SU-DHL-6 (cell line): ENCODE measurements at regions not wholly inside any gene's neighbourhood (a gene's known extent, or its start where the extent isn't known, plus 50 kb on each side); places are given as distances from the start of the nearest gene placed in this dataset.

Experiments
- H2AFZ ChIP-seq: fragments of 200-600 bp; sonication (generic); 2 replicates; pipeline ENCODE4 v1.6.1; 2014; ENCODE audit warnings: low read depth, mild to moderate bottlenecking, moderate library complexity, mixed read lengths, antibody characterized with exemption, low read length; ENCODE audit not compliant: severe bottlenecking
- H3F3A ChIP-seq: fragments of 200-600 bp; shearing (Covaris generic); 2 replicates; pipeline ENCODE4 v1.6.0; 2016; ENCODE audit warnings: antibody characterized with exemption, mild to moderate bottlenecking; ENCODE audit not compliant: insufficient read depth
- H3K27ac ChIP-seq: fragments of 200-600 bp; sonication (generic); 2 replicates; pipeline ENCODE4 v1.5.1; 2016; ENCODE audit warnings: low read depth, mild to moderate bottlenecking, low read length, moderate library complexity, mixed read lengths
- H3K27me3 ChIP-seq: fragments of 200-600 bp; sonication (generic), shearing (Covaris generic); 2 replicates; pipeline ENCODE4 v1.6.0; 2014; ENCODE audit warnings: mild to moderate bottlenecking, low read length
- H3K36me3 ChIP-seq: fragments of 200-600 bp; sonication (generic); 2 replicates; pipeline ENCODE4 v1.6.1; 2014; ENCODE audit warnings: mild to moderate bottlenecking, low read length, mixed read lengths
- H3K4me2 ChIP-seq: fragments of 300-600, 200-600 bp; shearing (Covaris generic), sonication (generic); 2 replicates; pipeline ENCODE4 v1.6.0; 2014; ENCODE audit warnings: low read length, low read depth, mild to moderate bottlenecking; ENCODE audit not compliant: poor library complexity, severe bottlenecking
- H3K4me3 ChIP-seq: fragments of 200-600 bp; sonication (generic); 2 replicates; pipeline ENCODE4 v1.5.1; 2014; ENCODE audit warnings: antibody characterized with exemption, low read length, mild to moderate bottlenecking, mixed read lengths; ENCODE audit not compliant: insufficient read depth, poor library complexity, severe bottlenecking
- H3K79me2 ChIP-seq: fragments of 200-600 bp; sonication (generic); 2 replicates; pipeline ENCODE4 v1.6.1; 2014; ENCODE audit warnings: mild to moderate bottlenecking, low read length, moderate library complexity; ENCODE audit not compliant: insufficient read depth
- H3K9ac ChIP-seq: fragments of 200-600 bp; sonication (generic); 2 replicates; pipeline ENCODE4 v1.7.0; 2014; ENCODE audit warnings: mild to moderate bottlenecking, low read length
- H3K9me2 ChIP-seq: fragments of 200-600 bp; sonication (generic); replicated peaks from 2 replicates; pipeline ENCODE4 v1.6.1; 2014; ENCODE audit warnings: low read length; ENCODE audit not compliant: insufficient read depth
- H3K9me3 ChIP-seq: fragments of 200-600 bp; sonication (generic); 2 replicates; pipeline ENCODE4 v1.6.1; 2014; ENCODE audit warnings: low read length, mixed read lengths; ENCODE audit not compliant: insufficient read depth
- H4K20me1 ChIP-seq: fragments of 200-600 bp; sonication (generic); 2 replicates; pipeline ENCODE4 v1.6.1; 2014; ENCODE audit warnings: low read depth, mild to moderate bottlenecking, antibody characterized with exemption, low read length, moderate library complexity, mixed read lengths
- CTCF ChIP-seq: fragments of 200-600 bp; sonication (generic); IDR thresholded peaks from one replicate; pipeline ENCODE4 v1.5.1; 2017; ENCODE audit warnings: antibody characterized with exemption, mild to moderate bottlenecking, low read length, moderate library complexity; ENCODE audit not compliant: insufficient read depth, poor library complexity, severe bottlenecking
- EZH2phosphoT487 ChIP-seq: fragments of 200-600 bp; sonication (generic), shearing (Covaris generic); conservative IDR thresholded peaks from 2 replicates; pipeline ENCODE4 v1.6.1; 2018; ENCODE audit warnings: mild to moderate bottlenecking, antibody characterized with exemption, low read length, moderate library complexity, mixed read lengths

GRCh38 chr2:236968880-236969534 lies 116.7 kb upstream of the COPS8 start:
- Histone ChIP-seq H3K79me2 (no peaks in the 10 kb centered on the region), H3K27me3 (no peaks in the 10 kb centered on the region), H2AFZ (no peak overlapping the region), H3K27ac (no peak overlapping the region), H3K4me3 (no peak overlapping the region), H3K9me2 (no peaks in the 10 kb centered on the region), H3K4me2 (no peak overlapping the region), H3F3A (no peaks in the 10 kb centered on the region), H3K9me3 (no peaks in the 10 kb centered on the region), H3K9ac (no peak overlapping the region), H4K20me1 (no peaks in the 10 kb centered on the region), H3K36me3 (no peaks in the 10 kb centered on the region)
- no peak for TF ChIP-seq CTCF
- no peak for TF ChIP-seq EZH2phosphoT487

- Histone ChIP-seq H4K20me1 (no peaks in the 10 kb centered on the region), H3F3A (no peaks in the 10 kb centered on the region), H3K4me3 (no peak overlapping the region), H3K27me3 (no peaks in the 10 kb centered on the region), H3K36me3 (no peaks in the 10 kb centered on the region), H3K27ac (no peak overlapping the region), H2AFZ (no peak overlapping the region), H3K9ac (no peak overlapping the region), H3K9me3 (no peaks in the 10 kb centered on the region), H3K9me2 (no peaks in the 10 kb centered on the region), H3K79me2 (no peaks in the 10 kb centered on the region), H3K4me2 (no peak overlapping the region)
- TF ChIP-seq CTCF (no peak), EZH2phosphoT487 (no peak)
These were observed 115.7 kb upstream of the COPS8 start for GRCh38 chr2:236969767-236970655.

- Histone ChIP-seq H3F3A (no peaks in the 10 kb centered on the region), H2AFZ (no peak overlapping the region), H3K9ac (no peak overlapping the region), H3K4me2 (no peak overlapping the region), H3K9me3 (no peaks in the 10 kb centered on the region), H3K27me3 (no peaks in the 10 kb centered on the region), H3K36me3 (no peaks in the 10 kb centered on the region), H3K9me2 (no peaks in the 10 kb centered on the region), H3K4me3 (no peak overlapping the region), H3K27ac (no peak overlapping the region), H3K79me2 (no peaks in the 10 kb centered on the region), H4K20me1 (no peaks in the 10 kb centered on the region)
- no peak for TF ChIP-seq EZH2phosphoT487
These were observed 115.1 kb upstream of the COPS8 start for GRCh38 chr2:236970656-236971010.

- no peak overlapping the region for H3K4me2 ChIP-seq
These were observed 114.4 kb upstream of the COPS8 start for GRCh38 chr2:236971131-236971821.

More at GRCh38 chr2:236971131-236971821, 114.4 kb upstream of the COPS8 start:
- H3K36me3 ChIP-seq, result no peaks in the 10 kb centered on the region
- no peaks in the 10 kb centered on the region for H3K27me3 ChIP-seq
- no peaks in the 10 kb centered on the region for H3K9me3 ChIP-seq
- TF ChIP-seq EZH2phosphoT487 (no peak), CTCF (no peak)
- H2AFZ ChIP-seq, result no peak overlapping the region
- H3F3A ChIP-seq, result no peaks in the 10 kb centered on the region
- H3K9me2 ChIP-seq, result no peaks in the 10 kb centered on the region
- no peak overlapping the region for H3K9ac ChIP-seq
- no peaks in the 10 kb centered on the region for H4K20me1 ChIP-seq
- no peaks in the 10 kb centered on the region for H3K79me2 ChIP-seq
- H3K27ac ChIP-seq, result no peak overlapping the region
- no peak overlapping the region for H3K4me3 ChIP-seq
